Liver (tissue), 3 donors: ENCODE measurements at regions not wholly inside any gene's neighbourhood (a gene's known extent, or its start where the extent isn't known, plus 50 kb on each side); places are given as distances from the start of the nearest gene placed in this dataset.

Source experiments
- EGR1 ChIP-seq, 2 donors: IDR thresholded peaks; 2 replicates each; pipeline ENCODE4 v1.6.1; 2016 to 2018; ENCODE audit warnings: antibody characterized with exemption in 2 of 2, low read depth in 2 of 2
- GABPA ChIP-seq, 2 donors: IDR thresholded peaks in 1 of 2; conservative IDR thresholded peaks in 1 of 2; 2 replicates each; pipeline ENCODE4 v1.6.1; 2016; ENCODE audit warnings: antibody characterized with exemption in 2 of 2, mild to moderate bottlenecking in 1 of 2, moderate library complexity in 1 of 2
- HNF4A ChIP-seq, 2 donors: conservative IDR thresholded peaks; 2 replicates each; pipeline ENCODE4 v1.6.1; 2016; ENCODE audit warnings: antibody characterized with exemption in 2 of 2, mild to moderate bottlenecking in 2 of 2
- JUND ChIP-seq, 2 donors: IDR thresholded peaks; 2 replicates each; pipeline ENCODE4 v1.6.1; 2016; ENCODE audit warnings: antibody characterized with exemption in 2 of 2
- RAD21 ChIP-seq, 2 donors: IDR thresholded peaks; 2 replicates each; pipeline ENCODE4 v1.6.1; 2016; ENCODE audit warnings: antibody characterized with exemption in 2 of 2, mild to moderate bottlenecking in 2 of 2
- TAF1 ChIP-seq: conservative IDR thresholded peaks from 2 replicates; pipeline ENCODE4 v1.6.1; 2016; ENCODE audit warnings: antibody characterized with exemption, mild to moderate bottlenecking
- YY1 ChIP-seq: IDR thresholded peaks from 2 replicates; pipeline ENCODE4 v1.6.1; 2016; ENCODE audit warnings: antibody characterized with exemption, mild to moderate bottlenecking
- TF ChIP-seq, protein P1 (sequence below): IDR thresholded peaks from 2 replicates; pipeline ENCODE4 v1.6.1; 2016; ENCODE audit warnings: antibody characterized with exemption
- TF ChIP-seq, protein P2 (sequence below): fragments of 150-350 bp; IDR thresholded peaks from 2 replicates; pipeline ENCODE4 v1.5.1; 2017; ENCODE audit warnings: improper control_type of control experiment, low read depth, low read length; ENCODE audit not compliant: missing input control
- TF ChIP-seq, protein P3 (sequence below): IDR thresholded peaks from 2 replicates; pipeline ENCODE4 v1.6.1; 2016; ENCODE audit warnings: antibody characterized with exemption, mild to moderate bottlenecking
- donor health status: healthy.
- donor health status: healthy.

DNA sequence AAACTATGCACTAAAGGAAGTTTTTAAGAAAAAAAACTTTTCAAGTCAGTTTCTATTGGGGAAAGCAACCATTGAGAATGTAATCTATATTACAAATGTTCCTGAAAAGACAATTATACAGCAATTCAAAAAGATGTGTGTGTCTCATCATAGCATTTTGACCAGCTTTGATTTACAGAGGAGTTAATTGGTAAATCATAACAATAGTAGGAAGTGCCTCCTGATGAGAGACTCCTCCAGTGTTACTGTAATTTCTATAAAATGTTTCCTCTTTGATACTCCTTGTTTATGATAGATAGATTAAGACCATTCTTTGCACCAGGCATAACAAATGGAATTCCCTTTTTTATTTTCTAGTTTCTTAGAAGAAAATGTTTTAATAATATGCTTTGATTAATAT lies 249.9 kb downstream of the CALCRL start:
- TF ChIP-seq, protein P1, sequence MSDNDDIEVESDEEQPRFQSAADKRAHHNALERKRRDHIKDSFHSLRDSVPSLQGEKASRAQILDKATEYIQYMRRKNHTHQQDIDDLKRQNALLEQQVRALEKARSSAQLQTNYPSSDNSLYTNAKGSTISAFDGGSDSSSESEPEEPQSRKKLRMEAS: no peak
- TF ChIP-seq JUND (IDR thresholded peaks at IDR 0.05) (no peak), TAF1 (no peak), RAD21 (IDR thresholded peaks at IDR 0.05) (no peak), HNF4A (conservative IDR thresholded peaks at IDR 0.05) (no peak), EGR1 (IDR thresholded peaks at IDR 0.05; ENCODE audit: low read depth in 2 of 2) (no peak), YY1 (no peak), GABPA (IDR thresholded peaks at IDR 0.05 in 1 of 2, conservative IDR thresholded peaks at IDR 0.05 in 1 of 2) (no peak)
- TF ChIP-seq, protein P2, sequence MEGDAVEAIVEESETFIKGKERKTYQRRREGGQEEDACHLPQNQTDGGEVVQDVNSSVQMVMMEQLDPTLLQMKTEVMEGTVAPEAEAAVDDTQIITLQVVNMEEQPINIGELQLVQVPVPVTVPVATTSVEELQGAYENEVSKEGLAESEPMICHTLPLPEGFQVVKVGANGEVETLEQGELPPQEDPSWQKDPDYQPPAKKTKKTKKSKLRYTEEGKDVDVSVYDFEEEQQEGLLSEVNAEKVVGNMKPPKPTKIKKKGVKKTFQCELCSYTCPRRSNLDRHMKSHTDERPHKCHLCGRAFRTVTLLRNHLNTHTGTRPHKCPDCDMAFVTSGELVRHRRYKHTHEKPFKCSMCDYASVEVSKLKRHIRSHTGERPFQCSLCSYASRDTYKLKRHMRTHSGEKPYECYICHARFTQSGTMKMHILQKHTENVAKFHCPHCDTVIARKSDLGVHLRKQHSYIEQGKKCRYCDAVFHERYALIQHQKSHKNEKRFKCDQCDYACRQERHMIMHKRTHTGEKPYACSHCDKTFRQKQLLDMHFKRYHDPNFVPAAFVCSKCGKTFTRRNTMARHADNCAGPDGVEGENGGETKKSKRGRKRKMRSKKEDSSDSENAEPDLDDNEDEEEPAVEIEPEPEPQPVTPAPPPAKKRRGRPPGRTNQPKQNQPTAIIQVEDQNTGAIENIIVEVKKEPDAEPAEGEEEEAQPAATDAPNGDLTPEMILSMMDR: no peak
- TF ChIP-seq, protein P3, sequence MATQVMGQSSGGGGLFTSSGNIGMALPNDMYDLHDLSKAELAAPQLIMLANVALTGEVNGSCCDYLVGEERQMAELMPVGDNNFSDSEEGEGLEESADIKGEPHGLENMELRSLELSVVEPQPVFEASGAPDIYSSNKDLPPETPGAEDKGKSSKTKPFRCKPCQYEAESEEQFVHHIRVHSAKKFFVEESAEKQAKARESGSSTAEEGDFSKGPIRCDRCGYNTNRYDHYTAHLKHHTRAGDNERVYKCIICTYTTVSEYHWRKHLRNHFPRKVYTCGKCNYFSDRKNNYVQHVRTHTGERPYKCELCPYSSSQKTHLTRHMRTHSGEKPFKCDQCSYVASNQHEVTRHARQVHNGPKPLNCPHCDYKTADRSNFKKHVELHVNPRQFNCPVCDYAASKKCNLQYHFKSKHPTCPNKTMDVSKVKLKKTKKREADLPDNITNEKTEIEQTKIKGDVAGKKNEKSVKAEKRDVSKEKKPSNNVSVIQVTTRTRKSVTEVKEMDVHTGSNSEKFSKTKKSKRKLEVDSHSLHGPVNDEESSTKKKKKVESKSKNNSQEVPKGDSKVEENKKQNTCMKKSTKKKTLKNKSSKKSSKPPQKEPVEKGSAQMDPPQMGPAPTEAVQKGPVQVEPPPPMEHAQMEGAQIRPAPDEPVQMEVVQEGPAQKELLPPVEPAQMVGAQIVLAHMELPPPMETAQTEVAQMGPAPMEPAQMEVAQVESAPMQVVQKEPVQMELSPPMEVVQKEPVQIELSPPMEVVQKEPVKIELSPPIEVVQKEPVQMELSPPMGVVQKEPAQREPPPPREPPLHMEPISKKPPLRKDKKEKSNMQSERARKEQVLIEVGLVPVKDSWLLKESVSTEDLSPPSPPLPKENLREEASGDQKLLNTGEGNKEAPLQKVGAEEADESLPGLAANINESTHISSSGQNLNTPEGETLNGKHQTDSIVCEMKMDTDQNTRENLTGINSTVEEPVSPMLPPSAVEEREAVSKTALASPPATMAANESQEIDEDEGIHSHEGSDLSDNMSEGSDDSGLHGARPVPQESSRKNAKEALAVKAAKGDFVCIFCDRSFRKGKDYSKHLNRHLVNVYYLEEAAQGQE: no peak
